HG03159 (cell line): ENCODE measurements at regions not wholly inside any gene's neighbourhood (a gene's known extent, or its start where the extent isn't known, plus 50 kb on each side); places are given as distances from the start of the nearest gene placed in this dataset.
"Not testable (repeated sequence)": the region's sequence is repeated elsewhere in the genome, so short reads cannot be mapped to it uniquely, and the experiment has no call there.

ENCODE experiments used
- ATAC-seq: cut with Tn5 transposase; IDR thresholded peaks from one replicate; pipeline ENCODE4 v1.9.1; 2021; ENCODE audit warnings: mild to moderate bottlenecking, moderate library complexity; ENCODE audit not compliant: unreplicated experiment

DNA sequence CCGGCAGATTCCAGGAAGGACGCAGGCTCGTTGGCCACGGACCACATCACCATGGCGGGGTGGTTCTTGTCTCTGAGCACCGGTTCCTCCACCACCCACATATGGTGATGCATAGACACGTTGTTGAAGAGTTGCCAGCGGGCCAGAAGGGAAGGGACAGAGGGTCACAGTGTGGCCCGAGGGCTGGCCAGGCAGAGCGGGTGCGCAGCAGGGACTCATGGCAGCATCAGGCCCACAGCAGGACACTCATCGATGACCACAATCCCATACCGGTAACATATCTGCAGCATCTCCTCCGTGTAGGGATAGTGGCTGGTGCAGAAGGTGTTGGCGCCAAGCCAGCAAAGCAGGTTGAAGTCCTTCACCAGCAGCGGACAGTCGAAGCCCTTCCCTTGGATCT, 469.2 kb upstream of the FAM174A start:
- ATAC-seq, result not testable (repeated sequence)

DNA sequence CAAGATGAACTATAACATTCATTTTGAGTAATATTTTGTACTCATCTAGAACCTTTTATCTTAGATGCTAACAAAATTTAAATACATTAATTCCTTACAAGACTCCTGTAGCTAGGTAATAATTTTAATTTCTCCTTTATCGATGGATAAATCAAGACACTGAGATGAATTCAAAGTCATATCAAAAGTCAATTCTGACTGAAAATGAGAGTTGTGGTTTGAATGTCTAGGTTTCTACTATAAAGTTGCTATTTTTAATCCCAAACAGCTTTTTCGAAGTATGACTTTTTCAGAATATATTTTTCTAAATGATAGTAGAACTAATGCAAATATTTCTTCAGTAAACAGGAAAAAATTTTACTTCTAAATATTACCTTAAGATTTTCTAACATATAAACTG, 491.7 kb upstream of the FAM174A start:
- ATAC-seq, result no peak

GRCh38 chr5:100026606-100027005, 508.6 kb upstream of the FAM174A start:
- no peak for ATAC-seq

- ATAC-seq, result no peak
Observed at GRCh38 chr5:100023536-100023935, 511.6 kb upstream of the FAM174A start.

DNA sequence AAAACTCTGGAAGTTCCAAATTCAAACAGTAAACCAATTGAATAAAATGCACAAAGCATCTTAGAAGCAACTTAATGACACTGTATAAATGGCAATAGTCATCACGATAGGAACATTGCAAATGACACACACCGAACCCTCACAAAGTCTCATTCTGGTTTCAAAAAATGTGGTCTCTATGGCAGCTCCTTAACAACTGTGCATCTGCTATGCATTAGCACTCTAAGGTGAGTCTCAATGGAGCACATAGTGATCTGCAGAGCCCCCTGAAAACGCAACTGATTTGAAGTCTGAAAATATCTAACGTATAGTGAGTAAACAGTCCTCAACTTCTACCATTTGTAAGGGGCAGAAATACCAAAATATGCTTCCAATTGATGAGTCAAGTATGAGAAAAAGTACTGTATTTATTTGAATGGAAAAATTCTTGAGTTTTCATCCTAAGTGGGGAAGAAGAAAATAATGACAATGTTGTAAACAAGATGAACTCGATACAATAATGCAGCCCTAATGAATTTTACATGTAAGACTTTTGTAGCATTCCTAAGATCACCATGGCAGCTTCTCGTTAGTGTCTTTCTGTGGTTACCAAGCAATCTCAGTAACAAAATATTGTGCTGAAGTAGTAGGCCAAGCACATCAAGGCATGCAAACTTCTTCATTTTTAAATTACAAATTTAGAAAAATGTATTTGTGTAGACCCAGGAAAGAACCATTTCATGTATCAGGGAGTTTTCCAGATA, 517.5 kb upstream of the FAM174A start:
- no peak for ATAC-seq

DNA sequence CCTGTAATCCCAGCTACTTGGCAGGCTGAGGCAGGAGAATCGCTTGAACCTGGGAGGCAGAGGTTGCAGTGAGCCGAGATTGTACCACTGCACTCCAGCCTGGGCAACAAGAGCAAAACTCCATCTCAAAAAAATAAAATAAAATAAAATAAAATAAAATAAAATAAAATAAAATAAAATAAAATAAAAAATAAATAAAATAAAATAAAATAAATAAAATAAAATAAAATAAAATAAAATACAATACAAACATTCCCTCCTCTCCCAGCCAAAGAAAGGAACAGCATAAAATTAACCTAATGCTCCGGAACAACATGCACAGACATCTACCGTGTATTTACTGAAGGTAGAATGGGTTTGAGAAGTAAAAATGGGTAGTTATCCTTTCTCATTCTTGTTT, 521.9 kb upstream of the FAM174A start:
- not testable (repeated sequence) for ATAC-seq

DNA sequence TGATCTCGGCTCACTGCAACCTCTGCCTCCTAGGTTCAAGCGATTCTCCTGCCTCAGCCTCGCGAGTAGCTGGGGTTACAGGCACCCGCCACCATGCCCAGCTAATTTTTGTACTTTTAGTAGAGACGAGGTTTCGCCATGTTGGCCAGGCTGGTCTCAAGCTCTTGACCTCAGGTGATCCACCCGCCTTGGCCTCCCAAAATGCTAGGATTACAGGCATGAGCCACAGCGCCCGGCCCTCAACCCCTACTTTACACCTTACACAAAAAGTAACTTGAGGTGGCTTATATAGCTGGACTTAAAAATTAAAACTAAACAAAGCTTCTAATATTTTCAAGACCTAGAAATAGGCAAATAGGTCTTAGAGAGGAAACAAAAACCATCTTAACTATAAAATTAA, 524.0 kb upstream of the FAM174A start:
- not testable (repeated sequence) for ATAC-seq

GRCh38 chr5:100004969-100005368, 530.2 kb upstream of the FAM174A start:
- ATAC-seq, result no peak

- ATAC-seq, result no peak
Observed at GRCh38 chr5:99998319-99998718, 536.9 kb upstream of the FAM174A start.

- no peak for ATAC-seq
Observed at GRCh38 chr5:99995407-99995806, 539.8 kb upstream of the FAM174A start.

DNA sequence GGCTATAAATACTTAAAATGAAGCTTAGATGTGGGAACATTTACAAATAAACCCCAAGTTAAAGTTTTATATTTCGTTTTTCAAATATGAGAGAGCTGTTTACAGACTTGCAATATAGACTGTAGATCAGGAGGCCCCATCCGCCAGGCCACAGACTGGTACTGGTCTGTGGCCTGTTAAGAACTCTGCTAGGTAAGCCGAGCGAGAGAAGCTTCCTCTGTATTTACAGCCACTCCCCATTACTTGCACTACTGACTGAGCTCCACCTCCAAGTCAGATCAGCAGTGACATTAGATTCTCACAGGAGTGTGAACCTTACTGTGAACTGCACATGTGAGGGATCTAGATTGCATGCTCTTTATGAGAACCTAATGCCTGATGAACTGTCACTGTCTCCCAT, 561.4 kb upstream of the FAM174A start:
- no peak for ATAC-seq

DNA sequence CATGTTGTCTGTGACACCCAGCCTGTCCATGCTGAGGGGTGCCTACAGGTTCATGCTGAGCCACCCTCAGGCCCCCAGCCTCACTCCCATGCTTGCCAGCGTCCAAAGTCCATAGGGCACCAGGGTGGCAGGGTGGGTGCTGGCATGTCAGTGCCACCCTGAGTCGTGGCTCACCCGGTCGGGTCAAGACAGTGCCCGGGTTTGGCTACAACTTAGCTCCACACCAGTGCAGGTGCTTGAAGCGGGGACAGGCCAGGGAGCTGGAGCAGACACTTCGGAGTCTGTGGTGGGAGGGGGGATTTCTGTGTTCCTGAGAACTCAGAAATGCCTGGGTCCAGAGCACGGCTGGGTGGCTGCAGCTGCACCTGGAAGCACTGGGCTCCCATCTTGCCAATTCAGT, 579.2 kb upstream of the FAM174A start:
- ATAC-seq, result no peak

- no peak for ATAC-seq
Observed at GRCh38 chr5:99955006-99955405, 580.2 kb upstream of the FAM174A start.

DNA sequence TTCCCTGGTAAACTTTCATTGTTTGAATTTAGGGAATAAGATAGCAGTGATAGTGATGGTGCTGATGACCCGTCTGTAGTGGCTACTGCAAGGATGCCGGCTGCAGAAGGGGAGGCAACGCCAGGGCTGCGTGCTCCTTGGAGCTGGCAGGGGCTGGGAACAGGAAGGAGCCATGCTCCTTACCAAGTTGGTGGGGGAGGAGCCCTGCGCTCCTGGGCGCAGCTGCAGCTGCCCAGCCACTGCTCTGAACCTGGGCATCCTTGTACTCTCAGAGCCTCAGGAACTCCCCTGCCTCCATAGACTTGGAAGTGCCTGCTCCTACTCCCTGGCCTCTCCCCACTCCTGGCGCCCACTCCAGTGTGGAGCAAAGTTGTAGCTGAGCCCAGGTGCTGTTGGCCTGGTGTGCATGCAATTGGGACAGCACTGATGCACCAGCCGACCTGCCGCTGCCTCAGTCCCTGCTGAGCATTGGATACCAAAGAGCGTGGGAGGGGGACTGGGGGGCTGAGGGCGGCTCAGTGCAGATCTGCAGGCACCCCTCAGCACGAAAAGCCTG, 585.1 kb upstream of the FAM174A start:
- no peak for ATAC-seq

DNA sequence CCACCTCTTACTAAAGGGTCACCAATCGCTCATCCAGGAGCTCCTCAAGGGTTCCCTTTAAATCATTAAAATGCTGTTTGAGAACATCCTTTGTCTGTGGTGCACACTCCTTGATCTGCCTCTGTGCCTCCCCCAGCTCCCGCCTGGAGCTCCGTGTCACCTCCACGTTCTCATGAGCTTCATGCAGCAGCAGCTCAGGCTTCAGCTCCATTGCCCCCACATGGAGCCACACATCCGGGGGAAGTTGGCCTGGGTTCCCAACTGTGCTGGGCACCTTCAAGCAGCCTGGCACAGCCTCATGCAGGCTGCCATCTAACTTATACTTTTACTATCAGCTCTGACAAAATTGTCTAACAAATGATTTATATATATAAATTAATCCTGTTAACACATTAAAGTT, 585.8 kb upstream of the FAM174A start:
- ATAC-seq, result no peak

- ATAC-seq, result no peak
Observed at GRCh38 chr5:99948850-99949249, 586.3 kb upstream of the FAM174A start.

- peak; percentile 45 for ATAC-seq
Observed at GRCh38 chr5:99945478-99946442, 589.4 kb upstream of the FAM174A start.

- no peak for ATAC-seq
Observed at GRCh38 chr5:99940540-99940939, 594.6 kb upstream of the FAM174A start.

DNA sequence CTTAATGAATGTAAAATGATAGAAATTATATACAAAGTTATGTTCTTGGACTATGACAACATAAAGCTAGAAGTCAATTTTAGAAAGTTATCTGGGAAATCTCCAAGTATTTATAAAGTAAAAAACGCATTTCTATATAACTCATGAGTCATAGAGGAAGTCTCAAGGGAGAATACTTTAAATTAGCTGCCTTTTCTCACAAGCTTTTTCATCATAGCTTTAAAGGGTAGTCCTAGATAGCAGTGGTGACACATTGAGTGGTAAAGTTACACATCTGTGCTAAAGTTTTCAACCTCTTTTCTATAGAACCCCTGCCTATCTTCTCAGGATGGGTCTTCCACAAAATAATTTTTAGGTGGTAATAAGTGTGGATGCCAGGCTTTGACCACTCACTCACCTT, 598.3 kb upstream of the FAM174A start:
- no peak for ATAC-seq

GRCh38 chr5:99929806-99930135, 605.4 kb upstream of the FAM174A start:
- ATAC-seq, result no peak

DNA sequence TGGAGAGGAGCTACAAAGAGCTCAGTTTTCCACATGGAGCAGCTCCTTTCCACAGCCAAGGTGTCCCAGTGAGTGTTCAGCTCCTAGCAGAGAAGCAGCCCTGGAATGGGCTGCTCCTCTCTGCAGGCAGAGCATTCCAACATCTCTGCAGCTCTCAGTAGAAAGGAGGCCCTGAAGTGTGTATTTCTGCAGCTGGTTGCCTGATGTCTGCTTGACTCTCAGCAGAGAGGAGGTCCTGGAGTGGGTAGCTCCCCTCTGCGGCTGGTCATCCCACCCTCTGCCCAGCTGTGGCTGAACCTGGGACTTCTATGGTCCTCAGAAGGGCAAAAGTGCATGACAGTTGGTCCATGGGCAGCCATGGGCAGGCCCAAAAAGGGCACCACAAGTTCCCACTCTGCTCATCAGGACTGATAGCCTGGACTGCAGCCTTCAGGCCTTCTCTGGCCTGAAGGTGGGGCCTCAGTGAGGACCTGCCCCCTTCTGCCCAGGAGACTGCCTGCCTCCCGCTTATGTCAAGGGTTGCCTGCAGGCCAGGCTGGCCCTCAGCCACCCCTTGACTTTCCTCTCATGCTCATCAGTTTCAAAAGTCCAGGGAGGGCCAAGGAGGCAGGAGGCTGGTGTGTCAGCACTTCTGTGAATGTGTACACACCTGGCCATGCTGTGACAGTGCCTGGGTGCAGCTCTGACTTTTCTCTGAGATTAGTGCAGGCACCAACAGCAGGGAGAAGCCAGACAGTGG, 605.9 kb upstream of the FAM174A start:
- no peak for ATAC-seq
